Hepatocyte (in vitro differentiated cells): ENCODE measurements at regions not wholly inside any gene's neighbourhood (a gene's known extent, or its start where the extent isn't known, plus 50 kb on each side); places are given as distances from the start of the nearest gene placed in this dataset.

ENCODE experiments used
- CTCF ChIP-seq: fragments of 200-600 bp; sonication (generic); IDR thresholded peaks from 2 replicates; pipeline ENCODE4 v1.5.1; 2016; ENCODE audit warnings: antibody characterized with exemption, mild to moderate bottlenecking; ENCODE audit not compliant: poor library complexity
- EZH2 ChIP-seq: fragments of 200-600 bp; sonication (generic); IDR thresholded peaks from 2 replicates; pipeline ENCODE4 v1.6.1; 2016; ENCODE audit warnings: antibody characterized with exemption, mild to moderate bottlenecking, borderline replicate concordance
- EZH2phosphoT487 ChIP-seq: fragments of 200-600 bp; sonication (generic); IDR thresholded peaks from one replicate; pipeline ENCODE4 v1.6.1; 2018; ENCODE audit warnings: antibody characterized with exemption, mild to moderate bottlenecking, low read depth, moderate library complexity; ENCODE audit not compliant: unreplicated experiment, severe bottlenecking

- TF ChIP-seq CTCF (no peak), EZH2phosphoT487 (no peak), EZH2 (no peak)
These were observed 192.4 kb upstream of the FSTL5 start for GRCh38 chr4:162356181-162356580.
